Activated naive CD8-positive, alpha-beta T cell treated with anti-CD3 and anti-CD28 coated beads, Interleukin-2, amount 50 U/mL, for 24 hours (primary cell): ENCODE measurements at regions not wholly inside any gene's neighbourhood (a gene's known extent, or its start where the extent isn't known, plus 50 kb on each side); places are given as distances from the start of the nearest gene placed in this dataset.

Source experiments
- ATAC-seq: fragments of 150-1000 bp; cut with Tn5 transposase; one replicate; pipeline ENCODE4 v1.10.0; 2021
- DNase-seq: peaks from one replicate; pipeline ENCODE4 v3.0.0; 2021
- H3K27ac Mint-ChIP-seq: one replicate; pipeline ENCODE4 v1.8.0; 2021; ENCODE audit warnings: mild to moderate bottlenecking, mixed read lengths
- H3K27me3 Mint-ChIP-seq: one replicate; pipeline ENCODE4 v1.8.0; 2021; ENCODE audit warnings: mixed read lengths
- H3K36me3 Mint-ChIP-seq: one replicate; pipeline ENCODE4 v1.8.0; 2021; ENCODE audit warnings: low read depth, mixed read lengths
- H3K4me1 Mint-ChIP-seq: one replicate; pipeline ENCODE4 v1.8.0; 2021; ENCODE audit warnings: mixed read lengths
- H3K4me3 Mint-ChIP-seq: one replicate; pipeline ENCODE4 v1.8.0; 2021; ENCODE audit warnings: mild to moderate bottlenecking, moderate library complexity, mixed read lengths
- H3K9me3 Mint-ChIP-seq: one replicate; pipeline ENCODE4 v1.8.0; 2021; ENCODE audit warnings: mixed read lengths

GRCh38 chr10:113458451-113458850, 94.4 kb upstream of the HABP2 start:
- no peak for ATAC-seq
- Mint-ChIP-seq H3K27me3 (peaks cover 12% of the 10 kb centered on the region), H3K36me3 (no peaks in the 10 kb centered on the region), H3K9me3 (no peaks in the 10 kb centered on the region), H3K27ac (no peak overlapping the region), H3K4me1 (no peaks in the 10 kb centered on the region), H3K4me3 (no peak overlapping the region)
- no peak for DNase-seq

- H3K4me1 Mint-ChIP-seq, result no peaks in the 10 kb centered on the region
- no peak for DNase-seq
- peaks cover 14% of the 10 kb centered on the region for H3K27me3 Mint-ChIP-seq
- ATAC-seq, result no peak
- H3K9me3 Mint-ChIP-seq, result no peaks in the 10 kb centered on the region
- no peak overlapping the region for H3K4me3 Mint-ChIP-seq
- no peaks in the 10 kb centered on the region for H3K36me3 Mint-ChIP-seq
- H3K27ac Mint-ChIP-seq, result no peak overlapping the region
These were observed 93.9 kb upstream of the HABP2 start for GRCh38 chr10:113458944-113459343.

GRCh38 chr10:113459626-113460280, 93.1 kb upstream of the HABP2 start:
- no peaks in the 10 kb centered on the region for H3K4me1 Mint-ChIP-seq
- DNase-seq, result no peak
- no peaks in the 10 kb centered on the region for H3K9me3 Mint-ChIP-seq
- H3K36me3 Mint-ChIP-seq, result no peaks in the 10 kb centered on the region
- H3K27ac Mint-ChIP-seq, result no peak overlapping the region
- no peak for ATAC-seq
- peaks cover 14% of the 10 kb centered on the region for H3K27me3 Mint-ChIP-seq
- no peak overlapping the region for H3K4me3 Mint-ChIP-seq

DNA sequence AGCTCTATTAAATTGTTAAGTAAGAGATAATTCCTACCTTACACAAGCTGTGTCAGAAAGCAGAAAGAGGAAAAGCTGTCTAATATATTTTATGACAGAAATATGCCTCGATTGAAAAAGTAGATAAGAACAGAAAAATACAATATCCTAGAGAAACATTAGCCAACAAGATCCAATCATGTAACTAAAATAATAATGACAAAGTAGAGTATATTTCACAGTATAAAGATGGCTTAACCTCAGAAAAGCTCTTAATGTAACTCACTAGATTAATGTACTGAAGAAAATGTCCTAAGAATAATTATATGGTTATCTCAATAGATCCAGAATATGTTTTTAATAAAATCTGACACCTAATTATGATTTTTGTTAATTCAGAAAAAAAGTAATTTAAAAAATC, 89.8 kb upstream of the HABP2 start:
- H3K27me3 Mint-ChIP-seq, result peaks cover 14% of the 10 kb centered on the region

GRCh38 chr10:113463777-113464176, 89.1 kb upstream of the HABP2 start:
- no peaks in the 10 kb centered on the region for H3K4me1 Mint-ChIP-seq
- no peaks in the 10 kb centered on the region for H3K9me3 Mint-ChIP-seq
- H3K27ac Mint-ChIP-seq, result no peak overlapping the region
- DNase-seq (no peak), ATAC-seq (no peak)
- H3K4me3 Mint-ChIP-seq, result no peak overlapping the region
- H3K36me3 Mint-ChIP-seq, result no peaks in the 10 kb centered on the region
- H3K27me3 Mint-ChIP-seq, result peaks cover 14% of the 10 kb centered on the region

More for the DNA sequence above, 89.8 kb upstream of the HABP2 start:
- H3K9me3 Mint-ChIP-seq, result no peaks in the 10 kb centered on the region
- no peak overlapping the region for H3K4me3 Mint-ChIP-seq
- no peaks in the 10 kb centered on the region for H3K4me1 Mint-ChIP-seq
- no peak overlapping the region for H3K27ac Mint-ChIP-seq
- no peak for ATAC-seq
- H3K36me3 Mint-ChIP-seq, result no peaks in the 10 kb centered on the region
- DNase-seq, result no peak

- H3K9me3 Mint-ChIP-seq, result no peaks in the 10 kb centered on the region
- H3K4me3 Mint-ChIP-seq, result no peak overlapping the region
- DNase-seq (no peak), ATAC-seq (no peak)
- H3K36me3 Mint-ChIP-seq, result no peaks in the 10 kb centered on the region
- no peak overlapping the region for H3K27ac Mint-ChIP-seq
- H3K4me1 Mint-ChIP-seq, result no peaks in the 10 kb centered on the region
- H3K27me3 Mint-ChIP-seq, result peaks cover 5% of the 10 kb centered on the region
These were observed 83.1 kb upstream of the HABP2 start for GRCh38 chr10:113469796-113470195.

- ATAC-seq (no peak), DNase-seq (no peak)
- Mint-ChIP-seq H3K27me3 (peaks cover 5% of the 10 kb centered on the region), H3K4me1 (no peaks in the 10 kb centered on the region), H3K4me3 (no peak overlapping the region), H3K9me3 (no peaks in the 10 kb centered on the region), H3K36me3 (no peaks in the 10 kb centered on the region), H3K27ac (no peak overlapping the region)
These were observed 82.2 kb upstream of the HABP2 start for GRCh38 chr10:113470372-113471240.

- no peaks in the 10 kb centered on the region for H3K4me1 Mint-ChIP-seq
- H3K36me3 Mint-ChIP-seq, result no peaks in the 10 kb centered on the region
- ATAC-seq (no peak), DNase-seq (no peak)
- H3K9me3 Mint-ChIP-seq, result no peaks in the 10 kb centered on the region
- H3K27me3 Mint-ChIP-seq, result peaks cover 5% of the 10 kb centered on the region
- no peak overlapping the region for H3K4me3 Mint-ChIP-seq
- H3K27ac Mint-ChIP-seq, result no peak overlapping the region
These were observed 81.4 kb upstream of the HABP2 start for GRCh38 chr10:113471241-113471996.

DNA sequence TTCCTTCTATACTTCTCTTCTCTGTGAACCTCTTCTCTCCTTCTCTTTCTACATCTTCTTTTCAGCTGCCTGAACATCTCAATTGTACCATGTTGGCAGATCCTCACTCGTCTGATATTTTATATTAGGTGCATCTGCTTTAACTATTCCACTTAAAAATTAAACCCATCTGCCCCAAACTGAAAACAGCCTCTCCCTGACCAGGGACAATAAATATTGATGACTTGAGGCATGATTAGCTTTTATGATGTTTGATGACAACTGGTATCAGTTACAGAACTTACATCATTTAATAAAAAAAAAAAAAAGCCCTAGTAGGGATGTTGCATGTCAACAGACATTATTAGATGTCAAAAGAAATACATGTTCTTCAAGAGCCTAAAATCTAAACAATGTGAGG, 79.8 kb upstream of the HABP2 start:
- no peak overlapping the region for H3K4me3 Mint-ChIP-seq

GRCh38 chr10:113473851-113474250, 79.0 kb upstream of the HABP2 start:
- H3K9me3 Mint-ChIP-seq, result no peaks in the 10 kb centered on the region
- no peak overlapping the region for H3K27ac Mint-ChIP-seq
- no peak for DNase-seq
- no peak for ATAC-seq
- H3K36me3 Mint-ChIP-seq, result no peaks in the 10 kb centered on the region
- H3K27me3 Mint-ChIP-seq, result peaks cover 3% of the 10 kb centered on the region
- no peak overlapping the region for H3K4me3 Mint-ChIP-seq
- no peaks in the 10 kb centered on the region for H3K4me1 Mint-ChIP-seq

More for the DNA sequence above, 79.8 kb upstream of the HABP2 start:
- Mint-ChIP-seq H3K4me1 (no peaks in the 10 kb centered on the region), H3K36me3 (no peaks in the 10 kb centered on the region), H3K9me3 (no peaks in the 10 kb centered on the region), H3K27me3 (peaks cover 3% of the 10 kb centered on the region), H3K27ac (no peak overlapping the region)
- no peak for ATAC-seq
- no peak for DNase-seq

DNA sequence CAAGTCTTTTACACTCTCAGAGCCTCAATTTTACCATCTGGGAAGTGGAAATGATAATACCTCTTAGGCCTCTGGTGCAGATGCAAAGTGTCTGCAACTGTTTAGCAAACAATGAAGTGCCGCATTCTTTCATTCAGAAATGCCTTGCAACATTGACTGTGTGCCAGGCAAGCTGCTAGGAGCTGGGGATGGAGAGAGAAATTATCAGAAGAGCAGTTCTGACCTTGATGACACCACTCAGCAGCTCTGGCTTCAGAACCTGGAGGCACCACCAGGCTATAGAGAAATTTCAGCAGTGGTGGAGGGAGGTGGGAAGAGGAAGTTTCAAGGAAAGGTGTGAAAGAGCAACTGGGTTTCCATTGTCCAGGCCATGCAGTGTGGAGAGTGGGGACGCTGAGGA, 78.1 kb upstream of the HABP2 start:
- Mint-ChIP-seq H3K27me3 (peaks cover 3% of the 10 kb centered on the region), H3K27ac (no peak overlapping the region), H3K36me3 (peaks cover 3% of the 10 kb centered on the region), H3K9me3 (peaks cover 6% of the 10 kb centered on the region), H3K4me1 (no peaks in the 10 kb centered on the region), H3K4me3 (no peak overlapping the region)
- no peak for ATAC-seq
- no peak for DNase-seq

- ATAC-seq (no peak), DNase-seq (no peak)
- Mint-ChIP-seq H3K27me3 (peaks cover 3% of the 10 kb centered on the region), H3K4me1 (no peaks in the 10 kb centered on the region), H3K36me3 (peaks cover 3% of the 10 kb centered on the region), H3K4me3 (no peak overlapping the region), H3K9me3 (peaks cover 12% of the 10 kb centered on the region), H3K27ac (no peak overlapping the region)
These were observed 77.5 kb upstream of the HABP2 start for GRCh38 chr10:113475381-113475807.

DNA sequence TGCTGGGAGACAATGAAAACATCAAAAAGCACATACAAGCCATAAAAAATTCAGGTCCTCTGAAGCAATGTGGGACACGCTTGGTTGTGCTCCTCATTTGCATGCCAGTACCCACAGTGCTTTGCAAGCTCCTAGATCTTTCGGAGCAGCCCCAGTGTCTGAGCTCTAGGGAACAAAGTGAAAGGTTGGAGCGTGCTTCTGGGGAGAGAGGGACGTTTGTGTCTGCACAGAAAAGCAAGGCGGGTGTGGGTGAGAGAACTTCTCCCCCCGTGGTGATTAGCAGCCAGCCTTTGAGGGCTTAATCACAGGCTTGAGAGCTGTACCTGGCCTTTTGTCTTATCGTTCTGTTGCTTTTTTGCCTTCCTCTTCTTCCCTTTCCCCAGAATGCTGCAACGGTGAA, 76.7 kb upstream of the HABP2 start:
- H3K9me3 Mint-ChIP-seq, result peaks cover 16% of the 10 kb centered on the region
- no peaks in the 10 kb centered on the region for H3K4me1 Mint-ChIP-seq
- peaks cover 3% of the 10 kb centered on the region for H3K36me3 Mint-ChIP-seq
- peaks cover 3% of the 10 kb centered on the region for H3K27me3 Mint-ChIP-seq
- no peak overlapping the region for H3K27ac Mint-ChIP-seq
- ATAC-seq, result no peak
- DNase-seq, result no peak
- no peak overlapping the region for H3K4me3 Mint-ChIP-seq

DNA sequence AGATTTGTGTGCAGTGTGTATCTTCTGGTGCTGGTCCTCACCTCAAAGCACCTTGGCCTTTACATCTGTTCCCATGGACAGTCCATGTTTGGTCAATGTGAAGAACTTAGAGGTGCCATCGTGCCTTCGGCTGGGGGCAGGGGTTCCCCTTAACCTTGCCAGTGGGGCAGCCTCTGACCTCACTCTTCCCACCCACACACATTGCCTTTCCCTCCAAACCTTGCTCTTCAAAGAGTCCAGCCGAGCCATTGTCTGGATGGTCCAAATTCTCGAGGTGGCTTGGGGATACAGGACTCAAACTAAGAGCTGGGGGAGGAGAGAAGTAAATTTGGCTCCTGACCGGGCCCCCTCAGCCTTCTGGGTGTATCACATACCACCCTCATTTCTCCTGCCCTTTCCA, 76.2 kb upstream of the HABP2 start:
- H3K4me1 Mint-ChIP-seq, result no peaks in the 10 kb centered on the region
- H3K36me3 Mint-ChIP-seq, result peaks cover 3% of the 10 kb centered on the region
- no peak for ATAC-seq
- no peak overlapping the region for H3K27ac Mint-ChIP-seq
- H3K27me3 Mint-ChIP-seq, result peaks cover 4% of the 10 kb centered on the region
- H3K9me3 Mint-ChIP-seq, result peaks cover 16% of the 10 kb centered on the region
- DNase-seq, result no peak
- no peak overlapping the region for H3K4me3 Mint-ChIP-seq

GRCh38 chr10:113477451-113477850, 75.4 kb upstream of the HABP2 start:
- DNase-seq, result no peak
- Mint-ChIP-seq H3K9me3 (peaks cover 21% of the 10 kb centered on the region), H3K36me3 (peaks cover 3% of the 10 kb centered on the region), H3K27me3 (peaks cover 8% of the 10 kb centered on the region), H3K4me1 (no peaks in the 10 kb centered on the region), H3K27ac (no peak overlapping the region), H3K4me3 (no peak overlapping the region)
- ATAC-seq, result no peak
